Activated CD4-positive, alpha-beta T cell treated with anti-CD3 and anti-CD28 coated beads, Interleukin-2, Interleukin-4, amounts not matched to agents 100 ng/mL and 50 ng/mL, durations not matched to agents 16 hours and 8 hours (primary cell): ENCODE measurements at regions not wholly inside any gene's neighbourhood (a gene's known extent, or its start where the extent isn't known, plus 50 kb on each side); places are given as distances from the start of the nearest gene placed in this dataset.
"Not testable (repeated sequence)": the region's sequence is repeated elsewhere in the genome, so short reads cannot be mapped to it uniquely, and the experiment has no call there.

Experiments used
- DNase-seq: peaks from one replicate; pipeline ENCODE4 v3.0.0-alpha.2; 2020; ENCODE audit warnings: low spot score

DNA sequence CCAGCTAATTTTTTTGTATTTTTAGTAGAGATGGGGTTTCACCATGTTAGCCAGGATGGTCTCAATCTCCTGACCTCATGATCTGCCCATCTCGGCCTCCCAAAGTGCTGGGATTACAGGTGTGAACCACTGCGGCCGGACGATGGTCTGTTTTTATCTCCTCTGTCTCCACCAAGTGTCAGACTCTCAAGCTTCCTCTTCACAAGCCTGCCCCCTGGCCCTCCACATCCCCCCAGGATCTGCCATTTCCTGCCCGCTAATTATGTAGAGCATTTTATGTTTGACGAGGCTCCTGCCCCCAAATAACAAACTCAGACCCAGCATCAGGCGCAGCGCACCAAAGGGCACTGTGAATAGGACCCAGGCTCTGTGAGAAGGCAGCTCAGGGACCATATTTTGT is 101.8 kb upstream of the PCBD1 start:
- DNase-seq, result not testable (repeated sequence)

DNA sequence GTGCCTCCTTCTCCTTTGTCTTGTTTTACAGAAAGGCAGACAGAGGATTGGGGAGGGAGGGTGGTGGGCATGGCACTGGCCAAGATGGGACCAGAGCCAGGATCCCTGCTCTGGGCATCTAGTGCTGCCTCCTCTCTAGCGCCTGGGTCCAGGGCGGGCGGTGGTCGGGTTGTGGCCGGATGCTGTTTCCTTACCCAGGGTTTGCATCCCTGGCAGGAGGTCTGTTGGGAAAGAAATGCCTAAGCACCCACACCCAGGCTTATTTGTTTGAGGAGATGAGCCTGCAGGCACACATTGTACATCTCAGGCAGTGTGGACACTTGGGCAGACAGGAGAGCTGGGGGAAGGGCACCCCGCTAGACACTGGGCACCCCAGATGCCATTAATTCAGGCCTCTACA is 102.3 kb upstream of the PCBD1 start:
- DNase-seq, result no peak

DNA sequence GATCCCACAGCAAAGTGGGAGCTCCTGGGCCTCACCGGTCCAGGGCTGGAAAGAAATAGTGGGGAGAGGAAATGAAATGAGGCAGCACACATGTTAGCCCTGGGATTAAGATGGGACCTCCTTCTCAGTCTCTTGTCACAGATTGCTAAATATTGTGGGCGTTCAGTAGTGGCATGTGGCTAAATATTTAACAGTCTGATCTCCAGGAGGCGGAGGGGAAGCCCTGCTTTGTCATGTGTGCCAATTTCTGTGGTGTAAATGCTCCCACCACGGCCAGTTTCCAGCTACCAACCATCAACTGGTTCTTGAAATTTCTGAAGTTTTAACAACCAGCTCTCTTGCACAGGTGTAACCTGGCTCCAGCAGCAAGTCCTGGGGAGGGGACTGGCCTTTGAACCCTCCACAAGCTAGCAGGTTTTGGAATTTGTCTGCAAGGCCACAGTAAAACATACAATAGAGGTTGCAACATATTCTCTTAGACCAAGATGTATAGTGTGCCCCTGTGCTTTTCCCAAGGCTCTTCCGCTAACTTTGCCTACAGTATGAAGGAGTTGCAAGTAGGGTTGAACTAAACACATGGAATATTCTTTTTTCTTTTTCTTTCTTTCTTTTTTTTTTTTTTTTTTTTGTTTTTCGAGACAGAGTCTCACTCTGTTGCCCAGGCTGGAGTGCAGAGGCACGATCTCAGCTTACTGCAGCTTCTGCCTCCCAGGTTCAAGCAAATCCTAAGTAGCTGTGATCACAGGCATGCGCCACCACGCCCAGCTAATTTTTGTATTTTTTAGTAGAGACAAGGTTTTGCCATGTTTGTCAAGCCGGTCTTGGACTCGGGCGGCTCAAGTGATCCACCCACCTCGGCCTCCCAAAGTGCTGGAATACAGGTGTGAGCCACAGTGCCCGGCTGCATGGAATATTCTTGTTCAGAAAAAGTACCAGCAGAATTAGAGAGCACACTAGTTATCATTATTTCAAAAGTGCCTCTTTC is 103.1 kb upstream of the PCBD1 start:
- no peak for DNase-seq

DNA sequence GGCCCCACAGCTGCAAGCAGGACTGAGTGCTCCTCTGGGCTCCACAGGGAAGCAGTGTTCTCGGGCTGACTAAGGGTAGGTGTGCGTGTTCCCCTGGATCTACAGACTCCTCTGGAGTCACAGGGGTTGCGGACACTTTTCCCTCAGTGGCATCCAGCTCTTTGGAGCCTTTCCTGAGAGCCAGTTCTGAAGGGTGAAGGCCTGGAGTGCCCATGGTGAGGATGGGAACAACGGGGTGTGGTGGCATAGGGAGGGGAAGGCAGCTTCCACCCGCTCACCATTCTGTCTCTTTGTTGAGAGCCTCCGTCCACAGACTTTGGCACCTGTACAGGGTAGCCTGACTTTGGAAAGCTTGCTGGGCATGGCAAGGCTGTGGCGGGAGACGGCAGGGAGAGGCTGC is 104.1 kb upstream of the PCBD1 start:
- DNase-seq, result no peak

DNA sequence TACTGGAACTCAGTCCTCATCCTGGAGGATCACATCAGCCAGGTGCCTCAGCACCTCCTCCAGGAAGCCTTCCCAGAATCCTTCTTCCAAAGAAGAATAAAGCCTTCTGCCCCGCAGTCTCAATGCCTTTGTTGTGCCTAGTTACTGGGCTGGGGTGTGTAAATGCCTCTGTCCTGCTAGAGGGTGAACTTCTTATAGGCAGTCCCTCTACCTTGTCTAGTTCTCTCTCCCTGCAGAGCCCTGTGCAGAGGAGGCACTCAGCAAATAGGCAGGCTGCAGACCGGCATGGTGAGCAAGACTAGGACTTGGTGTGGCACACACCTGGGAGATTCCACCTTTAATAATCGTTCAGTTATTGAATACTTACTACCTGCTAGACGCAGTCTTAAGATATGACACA is 104.7 kb upstream of the PCBD1 start:
- DNase-seq, result no peak

DNA sequence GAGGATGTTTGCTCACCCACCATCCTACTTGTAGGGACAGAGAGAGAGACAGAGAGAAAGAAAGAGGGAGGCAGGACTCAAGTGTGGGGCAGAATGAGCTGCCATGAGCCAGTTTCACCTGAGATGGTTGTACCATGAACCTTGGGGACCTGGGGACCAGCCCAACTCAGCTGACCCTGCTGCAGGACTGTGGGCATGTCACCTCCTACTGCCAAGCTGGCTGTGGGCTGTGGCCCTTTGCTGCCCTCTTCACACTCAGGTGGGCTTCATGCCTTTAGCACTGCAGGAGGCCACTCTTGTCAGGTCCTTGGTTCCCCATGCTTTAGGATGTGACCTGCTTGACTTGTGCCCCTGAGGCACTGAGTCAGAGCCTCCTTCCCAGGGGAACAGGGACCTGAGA is 108.2 kb upstream of the PCBD1 start:
- DNase-seq, result no peak

DNA sequence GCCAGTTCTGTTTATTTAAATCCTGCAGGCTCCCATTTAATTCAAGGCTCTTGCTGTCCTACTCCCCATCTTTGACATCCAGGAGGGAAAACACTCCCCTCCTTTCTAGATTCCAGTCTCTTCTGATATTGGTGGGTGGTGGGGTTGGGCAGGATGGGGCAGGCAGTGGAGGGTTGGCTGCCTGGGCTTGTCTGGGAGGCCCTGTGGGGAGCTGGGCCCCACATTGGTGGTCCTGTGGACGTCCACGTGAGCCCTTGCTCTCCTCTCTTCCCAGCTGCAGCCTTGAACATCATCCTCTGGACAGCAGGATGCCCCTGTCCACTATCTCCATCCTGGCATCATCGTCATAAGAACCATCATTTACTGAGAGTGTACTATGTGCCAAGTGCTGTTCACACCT is 108.9 kb upstream of the PCBD1 start:
- no peak for DNase-seq

DNA sequence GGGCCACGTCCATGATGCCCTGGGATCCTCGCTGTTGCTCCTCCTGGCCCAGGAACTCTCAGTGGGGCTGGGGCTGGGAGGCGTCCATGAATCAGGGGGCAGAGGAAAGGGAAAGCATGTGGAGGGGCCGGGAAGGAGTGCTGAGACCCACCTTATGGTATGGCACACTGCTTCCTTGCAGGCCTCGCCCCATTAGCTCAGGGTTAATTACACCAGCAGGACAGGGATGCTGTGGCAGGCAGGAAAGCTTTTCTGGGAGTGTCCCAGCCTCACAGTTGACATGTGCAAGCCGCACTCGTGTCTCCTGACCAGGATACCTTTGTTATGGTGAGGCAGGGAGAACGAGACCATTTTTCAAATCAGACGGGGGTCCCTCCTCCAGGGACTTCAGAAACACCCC is 109.7 kb upstream of the PCBD1 start:
- no peak for DNase-seq

DNA sequence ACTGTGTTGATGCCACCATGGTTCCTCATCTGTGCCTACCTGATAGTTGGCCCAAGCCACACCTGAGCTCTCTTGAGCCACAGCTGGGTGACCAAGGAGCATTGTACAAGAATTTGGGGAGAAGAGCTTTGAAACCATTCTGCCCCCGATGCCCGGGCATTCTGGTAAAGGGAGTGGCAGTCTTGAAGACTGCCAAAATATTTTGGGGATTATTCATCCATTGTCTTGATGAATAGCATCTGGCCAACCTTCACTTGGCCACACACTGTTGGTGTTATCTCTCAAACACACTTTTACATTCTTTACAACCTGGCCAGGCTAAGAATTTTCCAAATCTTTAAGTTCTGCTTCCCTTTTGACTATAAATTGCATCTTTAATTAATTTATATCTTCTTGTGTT is 113.1 kb upstream of the PCBD1 start:
- DNase-seq, result no peak

DNA sequence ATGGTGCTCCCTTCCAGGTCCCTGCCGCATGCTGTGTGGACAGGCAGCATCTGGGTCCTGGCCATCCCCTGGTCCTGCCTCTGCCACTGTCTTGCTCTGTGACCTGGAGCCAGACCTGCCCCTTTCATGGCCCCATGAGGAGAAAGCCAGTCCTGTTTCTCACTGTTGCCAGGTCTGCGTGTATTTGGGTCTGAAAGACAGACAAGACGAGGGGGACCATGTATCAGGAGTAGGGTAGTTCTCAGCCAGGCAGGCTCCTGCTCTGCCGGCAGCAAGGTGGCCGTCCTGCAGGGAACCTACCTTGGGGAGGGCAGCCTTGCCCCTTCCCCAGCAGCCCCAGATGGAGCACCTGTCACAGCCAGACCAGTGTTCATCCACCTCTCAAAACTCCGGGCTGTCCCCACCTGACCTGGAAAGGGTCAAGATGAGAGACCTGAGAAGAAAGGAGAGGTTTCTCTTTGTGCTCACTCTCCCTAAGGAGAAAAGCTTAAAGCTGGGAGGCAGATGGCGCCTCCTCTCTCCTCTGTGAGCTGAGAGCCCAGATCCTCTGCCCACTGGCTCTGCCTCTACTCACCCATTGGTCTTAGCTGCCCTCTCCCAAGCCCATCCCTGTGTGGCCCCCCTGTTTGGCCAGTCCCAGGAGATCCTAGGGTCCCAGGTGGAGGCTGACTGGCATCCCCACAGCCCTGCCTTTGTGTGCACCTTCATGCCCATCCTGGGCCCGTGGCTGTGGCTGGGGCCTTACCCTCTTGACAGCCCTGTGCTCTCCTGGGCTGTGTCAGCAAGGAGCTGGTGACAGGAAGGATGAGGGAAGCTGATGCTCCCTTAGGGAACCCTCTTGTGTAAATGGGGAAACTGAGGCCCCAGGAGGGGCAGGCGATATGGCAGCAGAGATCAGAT is 116.1 kb upstream of the PCBD1 start:
- no peak for DNase-seq

DNA sequence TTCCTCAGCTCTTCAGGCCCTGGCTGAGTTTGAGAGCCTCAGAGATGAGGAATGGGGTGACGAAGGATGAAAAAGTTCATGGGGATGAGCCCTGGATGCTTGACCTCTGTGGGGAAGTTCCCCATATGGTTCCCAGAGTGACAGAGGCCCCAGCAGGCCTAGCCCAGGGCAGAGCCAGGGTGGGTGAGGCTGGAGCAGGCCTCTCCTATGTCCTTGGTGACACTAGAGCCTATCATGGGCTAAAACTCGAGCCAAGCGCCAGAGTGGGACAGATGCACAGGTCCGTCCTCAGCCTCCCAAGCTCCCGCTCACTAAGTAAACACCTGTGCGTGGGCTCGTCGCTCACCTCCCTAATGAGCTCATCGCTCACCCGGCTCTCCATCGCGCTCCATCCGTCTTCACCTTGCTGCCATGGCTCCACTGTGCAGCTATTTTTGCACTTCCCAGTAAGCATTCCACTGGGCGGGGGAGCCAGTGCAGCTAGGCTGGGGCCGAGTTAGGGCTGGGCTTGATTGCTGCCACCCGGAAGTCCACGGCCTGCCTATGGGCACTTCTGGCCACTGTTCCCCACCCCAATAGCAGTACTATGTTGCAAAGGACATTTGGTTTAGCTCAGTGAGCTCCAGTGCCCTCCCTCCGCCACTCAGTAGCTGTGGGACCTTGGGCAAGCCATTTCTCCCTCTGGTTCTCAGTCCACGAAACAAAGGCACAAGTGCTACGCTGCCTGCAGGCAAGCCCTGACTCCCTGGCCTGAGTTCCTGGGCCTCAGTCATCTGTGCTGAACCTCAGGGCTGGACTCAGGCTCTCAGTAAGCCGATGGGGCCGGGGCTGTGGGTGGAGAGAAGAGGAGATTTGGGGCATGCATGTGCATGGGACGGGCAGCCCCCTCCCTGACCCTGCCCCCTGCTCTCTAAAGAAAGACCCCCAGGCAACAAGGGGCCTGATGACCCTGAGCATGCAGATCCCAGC is 117.3 kb upstream of the PCBD1 start:
- no peak for DNase-seq

DNA sequence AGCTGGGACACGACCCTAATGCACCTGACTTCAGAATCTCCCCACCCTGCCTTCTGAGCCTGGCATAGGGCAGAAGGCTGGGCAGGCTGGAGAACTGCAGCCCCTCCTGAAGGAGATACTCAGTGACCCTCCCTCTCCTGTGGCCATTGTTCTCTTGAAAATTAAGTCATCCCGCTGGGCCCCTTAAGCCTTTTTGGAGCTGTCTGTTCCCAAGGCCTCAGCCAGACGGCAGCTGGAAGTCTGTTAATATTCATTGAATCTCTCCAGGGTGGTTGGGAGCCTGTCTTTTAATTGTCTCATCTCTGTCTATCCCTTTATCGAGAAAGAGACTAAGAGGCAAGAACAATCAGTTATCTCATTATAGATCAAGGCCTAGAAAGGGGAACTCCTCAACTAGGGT is 118.1 kb upstream of the PCBD1 start:
- DNase-seq, result no peak

DNA sequence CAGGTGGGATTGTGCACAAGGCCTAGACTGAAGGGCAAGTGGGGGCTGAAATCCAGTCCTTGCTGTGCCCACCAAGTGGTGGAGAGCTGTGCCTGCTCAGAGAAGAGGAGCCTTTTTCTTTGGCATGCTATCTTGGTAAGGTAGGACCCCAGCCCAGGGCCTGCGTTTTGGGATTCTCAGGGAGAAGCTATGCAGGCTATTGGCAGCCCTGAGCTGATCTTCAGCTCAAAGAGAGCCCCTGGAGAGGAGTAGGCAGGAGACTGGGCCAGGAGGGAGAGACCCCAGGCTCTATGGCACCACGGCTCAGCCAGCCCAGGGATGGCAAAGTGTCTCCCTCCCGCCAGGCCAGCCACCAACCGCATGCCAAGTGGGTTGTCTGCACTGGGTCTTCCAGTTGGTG is 119.2 kb upstream of the PCBD1 start:
- DNase-seq, result no peak

DNA sequence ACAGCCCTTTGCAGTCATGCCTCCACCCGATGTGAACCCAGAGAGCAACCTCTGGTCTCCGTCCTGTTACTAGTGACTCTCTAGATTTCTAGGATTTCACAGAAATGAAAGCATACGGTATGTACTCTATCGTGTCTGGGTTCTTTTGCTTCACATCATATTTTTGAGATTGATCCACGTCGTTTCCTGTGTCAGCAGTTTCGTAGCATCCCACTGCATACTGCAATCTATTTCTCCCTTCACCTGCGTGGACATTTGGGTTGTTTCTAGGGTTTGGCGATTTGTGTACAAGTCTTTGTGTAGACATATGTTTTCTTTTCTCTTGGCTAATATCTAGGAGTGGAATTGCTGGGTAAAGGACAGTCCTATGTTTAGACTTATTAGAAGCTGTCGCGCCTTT is 119.8 kb upstream of the PCBD1 start:
- no peak for DNase-seq

DNA sequence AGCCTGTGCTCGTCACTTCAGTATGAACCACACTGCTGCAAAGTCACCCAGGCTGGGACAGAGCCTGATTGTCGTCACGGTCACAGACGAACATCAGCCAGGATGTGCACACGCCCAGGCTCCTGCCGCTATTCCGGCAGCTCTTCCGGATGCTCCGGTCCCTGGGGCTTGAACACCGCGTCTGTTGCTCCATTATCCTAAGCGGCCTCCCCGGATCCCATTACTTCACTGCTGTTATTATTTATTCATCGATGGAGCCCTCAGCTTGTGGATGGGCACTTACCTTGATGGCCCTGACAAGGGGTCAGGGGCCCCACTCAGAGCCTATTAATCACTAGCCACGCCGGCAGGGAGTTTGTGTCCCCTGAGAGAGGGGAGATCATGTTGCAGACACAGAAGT is 120.8 kb upstream of the PCBD1 start:
- no peak for DNase-seq

DNA sequence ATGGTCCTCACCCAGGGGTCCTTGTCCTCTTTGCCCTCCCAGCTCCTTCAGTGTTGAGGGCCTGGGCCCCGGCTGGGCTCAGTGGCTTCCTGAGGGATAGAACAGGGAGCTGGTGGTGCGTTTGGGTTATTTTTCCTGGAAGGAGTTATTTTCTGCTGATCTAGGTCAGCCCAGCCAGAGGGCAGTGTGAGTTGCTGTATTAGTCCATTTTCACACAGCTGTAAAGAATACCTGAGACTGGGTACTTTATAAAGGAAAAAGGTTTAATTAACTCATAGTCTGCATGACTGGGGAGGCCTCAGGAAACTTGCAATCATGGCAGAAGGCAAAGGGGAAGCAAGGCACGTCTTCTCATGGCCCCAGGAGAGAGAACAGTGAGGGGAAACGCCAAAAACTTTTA is 122.4 kb upstream of the PCBD1 start:
- DNase-seq, result no peak

DNA sequence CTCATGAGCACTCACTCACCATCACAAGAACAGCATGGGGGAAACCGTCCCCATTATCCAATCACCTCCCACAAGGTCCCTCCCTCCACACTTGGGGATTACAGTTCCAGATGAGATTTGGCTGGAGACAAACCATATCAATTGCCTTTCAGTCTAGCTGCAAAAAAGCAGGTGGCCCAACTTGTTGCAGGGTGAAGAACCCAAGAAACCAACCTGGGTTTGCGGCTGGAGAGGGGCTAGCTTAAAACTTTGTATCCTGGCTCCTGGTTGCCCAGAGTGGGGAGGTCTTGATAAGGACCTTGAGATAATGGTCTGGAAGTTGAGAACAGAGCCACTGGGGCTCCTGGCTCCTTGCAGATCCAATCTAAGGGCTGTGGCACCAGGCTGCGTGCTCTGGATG is 122.8 kb upstream of the PCBD1 start:
- DNase-seq, result no peak

DNA sequence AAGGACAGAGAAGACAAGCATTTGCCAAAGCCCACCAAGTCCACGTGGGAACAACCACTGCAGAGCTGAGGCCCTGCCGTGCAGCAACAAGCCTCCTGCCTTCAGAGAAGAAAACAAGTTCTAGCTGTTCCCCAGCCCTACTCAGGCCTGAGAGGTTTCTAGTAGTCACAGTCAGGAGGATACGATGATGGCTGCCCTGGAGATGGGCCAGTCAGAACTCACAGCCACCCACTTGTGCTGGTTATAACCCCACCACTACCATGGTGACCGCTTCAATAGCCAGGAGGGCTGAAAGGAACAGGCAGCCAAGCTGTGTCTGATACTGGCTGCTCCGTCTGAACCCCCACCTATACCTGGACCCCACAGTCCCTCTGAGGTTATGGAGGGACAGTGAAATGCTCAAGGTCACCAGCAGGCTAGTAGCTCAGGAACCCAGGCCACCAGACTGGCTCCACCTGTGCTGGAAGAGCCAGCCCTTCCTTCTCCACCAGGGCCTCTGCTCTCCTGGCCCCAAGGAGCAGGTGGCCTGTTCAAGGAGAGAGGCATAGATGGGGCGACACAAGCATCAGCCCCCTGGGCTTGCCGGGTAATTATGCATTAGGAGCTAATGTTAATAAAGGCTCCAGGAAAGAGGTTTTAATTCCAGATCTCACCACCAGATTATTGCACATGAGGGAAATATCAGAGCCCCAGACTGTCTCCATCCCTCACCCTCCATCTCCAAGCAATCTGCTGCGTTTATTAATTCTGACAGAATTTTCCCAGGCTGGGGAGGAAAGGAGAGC is 125.8 kb upstream of the PCBD1 start:
- no peak for DNase-seq

DNA sequence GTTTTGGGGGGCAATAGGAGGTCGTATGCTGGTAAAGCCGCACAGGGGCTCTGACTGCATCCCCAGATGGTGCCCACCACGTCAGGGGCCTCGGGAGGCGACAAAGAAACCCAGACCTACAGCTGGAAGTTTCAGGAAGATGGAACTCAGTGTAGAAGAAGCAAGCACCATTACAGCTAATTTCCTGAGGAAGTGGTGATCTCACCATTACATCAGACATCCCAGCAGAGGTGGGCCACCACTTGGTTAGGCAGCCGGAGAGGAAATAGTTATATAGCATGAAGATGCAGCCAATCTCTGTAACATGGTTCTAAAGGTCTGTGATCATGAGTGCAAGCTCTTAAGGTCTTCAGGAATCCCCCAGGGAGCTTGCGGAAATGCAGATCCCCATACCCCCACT is 127.3 kb upstream of the PCBD1 start:
- no peak for DNase-seq

DNA sequence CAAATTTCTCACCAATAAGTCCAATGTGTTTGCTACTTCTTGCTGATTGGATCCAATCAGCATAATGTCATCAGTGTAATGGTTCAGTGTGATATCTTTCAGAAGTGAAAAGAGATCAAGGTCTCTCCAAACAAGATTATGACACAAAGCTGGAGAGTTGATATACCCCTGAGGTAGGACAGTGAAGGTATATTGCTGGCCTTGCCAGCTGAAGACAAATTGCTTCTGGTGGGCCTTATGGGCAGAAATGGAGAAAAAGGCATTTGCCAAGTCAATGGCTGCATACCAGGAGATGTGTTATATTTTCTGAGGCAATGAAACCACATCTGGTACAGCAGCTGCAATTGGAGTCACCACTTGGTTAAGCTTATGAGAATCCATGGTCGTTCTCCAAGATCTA is 131.7 kb upstream of the PCBD1 start:
- DNase-seq, result not testable (repeated sequence)

DNA sequence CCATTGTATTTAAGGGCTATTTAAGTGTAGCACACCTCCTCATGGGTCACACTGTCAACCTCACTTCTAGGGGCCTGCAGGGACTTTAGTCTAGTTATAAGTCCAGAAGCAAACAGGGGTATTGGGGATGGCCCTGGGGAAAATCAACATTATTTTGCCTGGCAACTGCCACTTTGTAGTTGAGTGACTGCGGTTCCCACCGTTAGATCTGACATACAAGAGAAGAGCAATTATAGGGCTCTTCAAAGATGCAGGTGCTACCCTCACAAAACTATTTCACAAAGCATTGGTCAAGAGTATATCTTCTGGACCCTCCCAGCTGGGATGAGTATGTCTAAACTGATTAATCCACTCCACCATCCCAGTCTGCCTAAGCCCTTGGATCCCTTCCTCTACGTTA is 133.0 kb upstream of the PCBD1 start:
- DNase-seq, result no peak
